GM11168 (cell line): ENCODE measurements at regions not wholly inside any gene's neighbourhood (a gene's known extent, or its start where the extent isn't known, plus 50 kb on each side); places are given as distances from the start of the nearest gene placed in this dataset.

Source experiments
- in situ Hi-C: fragments of 300-500 bp; cut with MboI; formaldehyde crosslinking; loops from one replicate; pipeline ENCODE4 v1.12.0; 2022; ENCODE audit warnings: low sequenced_read_pairs; ENCODE audit not compliant: unreplicated experiment

DNA sequence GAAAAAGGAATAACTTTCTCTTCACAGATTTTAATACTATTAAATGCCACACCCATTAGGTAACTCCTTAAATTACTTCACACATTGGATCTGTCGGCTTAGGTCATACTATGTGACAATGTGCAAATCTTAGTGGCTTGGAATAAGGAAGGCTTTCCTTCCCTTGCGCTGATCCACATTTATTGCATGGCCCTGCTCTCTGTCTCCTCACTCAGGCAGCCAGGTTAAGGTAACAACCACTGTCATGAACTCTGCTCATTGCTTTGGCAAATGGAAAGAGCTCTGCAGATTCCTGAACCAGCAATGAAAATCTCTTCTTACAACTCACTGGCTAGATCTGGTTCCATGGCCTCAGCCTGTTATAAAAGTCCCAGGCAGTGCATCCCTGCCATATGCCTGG lies 121.9 kb upstream of the NFIB start:
- in situ Hi-C loops: no loop called here

DNA sequence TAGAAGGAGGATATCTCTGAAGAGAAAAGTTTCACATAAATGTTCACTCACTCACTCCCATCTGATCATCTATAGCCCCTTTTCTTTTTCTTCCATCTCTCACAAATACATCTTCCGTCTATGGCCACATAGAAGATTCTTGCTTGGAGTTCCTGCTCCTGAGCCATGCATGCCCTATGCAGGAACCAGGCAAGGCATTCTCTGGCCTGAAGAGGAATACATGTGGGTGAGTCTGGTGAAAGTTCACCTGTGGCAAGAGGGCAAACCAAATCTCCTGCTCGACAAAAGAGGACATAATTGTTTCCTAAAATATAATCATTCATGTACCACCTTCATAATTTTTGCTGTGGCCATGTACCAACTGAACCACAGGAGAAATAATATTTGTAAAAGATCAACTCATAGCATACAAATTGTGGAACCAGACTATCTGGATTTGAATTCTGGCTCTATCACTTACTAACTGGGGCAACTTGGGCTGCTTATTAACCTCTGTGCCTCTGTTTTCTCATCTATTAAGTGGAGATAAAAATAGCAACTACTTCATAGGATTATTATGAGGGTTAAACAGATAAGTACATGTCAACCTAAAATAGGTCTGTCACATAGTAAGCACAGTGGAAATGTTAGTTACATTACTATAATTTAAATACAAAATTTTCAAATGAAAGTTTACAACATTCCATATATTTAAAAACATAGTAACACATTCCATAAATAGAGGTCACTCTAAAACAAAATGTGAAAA lies 121.2 kb upstream of the NFIB start:
- in situ Hi-C loops: no loop called here

DNA sequence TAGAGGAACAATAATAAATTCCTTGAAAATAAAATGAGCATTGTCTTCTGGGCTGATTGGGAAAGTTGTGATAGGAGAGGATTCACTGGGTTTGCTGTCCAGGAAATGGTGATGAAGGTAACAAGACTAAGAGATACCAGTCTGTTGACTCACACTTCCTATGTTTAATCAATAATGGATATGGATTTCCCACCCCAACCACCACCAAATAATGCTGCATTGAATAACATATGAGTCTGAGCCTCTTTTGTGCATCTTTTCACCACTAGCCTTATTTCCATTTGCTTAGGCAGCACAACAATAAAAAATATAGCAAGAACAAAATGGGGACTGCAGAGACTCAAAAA lies 120.2 kb upstream of the NFIB start:
- in situ Hi-C loops: no loop called here

DNA sequence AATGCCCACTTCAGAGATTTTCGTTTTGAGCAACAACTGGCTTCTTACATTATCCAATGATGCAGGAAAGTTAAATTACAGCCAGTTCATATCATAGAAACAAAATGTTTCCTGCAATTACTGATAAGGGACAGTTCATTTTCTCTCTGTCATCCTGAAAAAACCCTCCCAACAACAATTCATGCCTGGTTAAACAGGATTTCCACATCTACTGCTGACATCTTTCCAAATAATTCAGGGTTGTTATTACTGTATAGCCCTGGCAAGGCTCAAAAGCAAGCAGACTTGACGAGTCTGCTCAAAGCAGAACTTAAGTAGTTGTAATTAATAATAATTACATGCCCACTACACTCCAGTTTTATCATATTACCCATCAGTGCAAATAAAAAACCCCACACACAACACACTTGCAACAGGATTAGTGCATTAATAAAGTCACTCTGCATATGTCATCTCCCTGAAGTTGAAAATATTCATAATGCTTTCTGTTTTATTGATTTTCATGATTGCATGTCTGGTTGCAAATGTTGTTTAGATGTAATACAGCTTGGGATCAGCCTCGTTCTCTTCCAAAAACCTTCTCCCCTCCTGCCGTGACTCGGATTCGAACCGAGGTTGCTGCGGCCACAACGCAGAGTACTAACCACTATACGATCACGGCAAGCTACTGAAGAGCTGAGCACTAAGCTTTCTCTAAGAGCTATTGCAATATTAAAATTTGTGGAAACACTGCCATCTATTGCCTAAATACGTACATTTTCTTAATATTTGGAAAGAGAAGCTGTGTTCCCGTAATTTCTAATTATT lies 119.6 kb upstream of the NFIB start:
- in situ Hi-C loops: no loop called here

DNA sequence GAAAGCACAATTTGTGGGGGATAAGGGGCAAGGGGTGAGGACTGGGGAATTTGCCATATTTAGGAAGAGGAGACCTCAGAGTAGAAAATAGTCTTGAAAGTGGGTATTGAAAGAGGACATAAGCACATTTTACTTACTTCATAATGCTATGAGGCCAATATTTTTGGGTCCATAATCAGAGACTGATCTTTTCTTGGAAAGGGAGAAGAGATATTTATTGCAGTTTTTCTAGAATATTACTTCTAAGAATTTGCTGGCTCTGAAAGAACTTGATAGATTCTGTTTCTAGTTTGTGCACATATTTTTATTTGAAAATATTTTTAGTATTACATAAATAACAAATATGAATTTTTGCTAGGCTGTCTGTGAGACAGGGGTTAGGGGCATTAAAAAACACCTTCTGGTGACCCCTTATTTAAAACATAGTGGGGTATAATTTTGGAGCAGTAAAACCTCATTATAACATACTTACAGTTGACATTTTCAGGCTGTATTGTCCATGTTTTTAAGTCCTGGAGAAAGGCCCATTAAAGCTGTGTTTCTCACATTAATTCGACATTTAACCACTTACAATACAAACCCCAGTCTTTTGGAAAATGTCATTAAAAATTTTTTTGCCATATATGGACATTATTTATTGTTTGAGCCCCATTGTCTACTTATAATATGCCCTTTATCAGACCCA lies 118.9 kb upstream of the NFIB start:
- in situ Hi-C loops: no loop called here

DNA sequence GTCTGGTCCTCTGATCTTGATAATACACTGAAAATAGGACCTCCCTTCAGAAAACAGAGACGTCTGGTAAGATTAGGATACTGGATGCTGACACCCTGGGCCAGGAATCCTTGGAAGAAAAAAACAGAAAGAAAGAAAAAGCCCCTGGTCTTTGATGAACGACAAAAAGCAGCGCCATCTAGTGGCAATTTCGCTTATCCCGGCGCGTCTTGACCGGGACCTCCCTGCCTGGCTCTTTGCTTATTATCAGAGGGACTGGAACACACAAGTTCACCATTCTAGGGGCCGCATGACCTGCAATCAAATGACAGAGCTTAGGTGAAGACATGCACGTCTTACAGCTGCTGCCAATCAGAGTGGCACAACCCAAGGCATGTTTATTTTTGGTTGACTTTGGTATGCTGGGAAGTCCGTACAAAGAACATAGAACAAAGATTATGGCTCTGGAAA lies 114.9 kb upstream of the NFIB start:
- in situ Hi-C loops: no loop called here

DNA sequence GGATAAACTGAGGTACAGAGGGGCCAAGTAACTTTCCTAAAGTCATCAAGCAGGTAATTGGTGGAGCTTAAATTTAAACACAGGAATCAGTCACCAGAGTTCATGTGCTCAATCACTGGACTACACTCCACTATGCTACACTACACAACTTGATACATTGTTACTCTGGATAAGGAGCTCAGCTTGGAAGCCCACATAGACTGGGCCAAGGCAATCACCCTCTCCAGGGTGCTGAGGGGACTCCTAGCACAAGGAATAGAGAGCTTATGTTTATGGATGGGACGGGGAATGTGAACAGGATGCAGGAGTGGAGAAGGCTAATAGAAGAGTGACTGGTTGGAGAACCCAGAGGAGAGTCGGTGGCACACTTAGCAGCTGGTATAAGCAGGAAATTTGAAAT lies 113.5 kb upstream of the NFIB start:
- in situ Hi-C loops: no loop called here

DNA sequence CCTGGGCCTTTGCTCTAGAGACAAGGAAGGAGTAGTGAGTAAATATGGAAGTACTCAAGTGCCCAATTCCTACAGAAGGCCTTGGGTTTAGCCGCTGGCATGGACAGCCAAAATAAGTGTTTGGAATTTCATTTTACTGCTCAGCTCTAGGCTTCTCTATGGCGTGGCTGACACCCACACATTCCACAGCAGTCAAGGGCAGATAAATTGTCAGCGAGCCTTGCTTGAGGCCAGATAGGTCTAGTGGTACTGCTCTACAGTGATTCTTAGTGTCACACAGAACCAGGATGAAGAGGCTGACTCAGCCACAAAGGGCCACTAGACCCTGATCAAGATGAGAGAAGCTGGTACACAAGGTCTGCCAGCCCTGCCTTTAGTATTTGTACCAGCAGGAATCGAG lies 111.0 kb upstream of the NFIB start:
- in situ Hi-C loops: no loop called here

DNA sequence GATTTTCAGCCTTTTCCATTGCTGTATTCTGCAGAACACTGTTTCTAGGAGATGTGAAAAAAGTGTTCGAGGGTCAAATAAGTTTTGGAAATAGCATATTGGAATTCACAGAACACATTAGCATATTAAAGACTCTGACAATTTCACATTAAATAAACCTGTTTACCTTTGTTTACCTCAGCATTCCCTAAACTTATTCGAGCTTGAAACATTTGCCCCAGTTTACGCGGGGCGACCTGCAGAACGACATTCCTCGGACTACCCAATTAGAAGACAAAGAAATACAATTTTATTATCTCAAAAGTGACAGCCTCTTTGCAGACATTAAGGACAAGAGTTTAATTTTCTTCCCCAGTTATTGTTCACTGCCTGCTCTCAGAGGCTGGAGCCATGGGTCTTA lies 110.3 kb upstream of the NFIB start:
- in situ Hi-C loops: no loop called here

DNA sequence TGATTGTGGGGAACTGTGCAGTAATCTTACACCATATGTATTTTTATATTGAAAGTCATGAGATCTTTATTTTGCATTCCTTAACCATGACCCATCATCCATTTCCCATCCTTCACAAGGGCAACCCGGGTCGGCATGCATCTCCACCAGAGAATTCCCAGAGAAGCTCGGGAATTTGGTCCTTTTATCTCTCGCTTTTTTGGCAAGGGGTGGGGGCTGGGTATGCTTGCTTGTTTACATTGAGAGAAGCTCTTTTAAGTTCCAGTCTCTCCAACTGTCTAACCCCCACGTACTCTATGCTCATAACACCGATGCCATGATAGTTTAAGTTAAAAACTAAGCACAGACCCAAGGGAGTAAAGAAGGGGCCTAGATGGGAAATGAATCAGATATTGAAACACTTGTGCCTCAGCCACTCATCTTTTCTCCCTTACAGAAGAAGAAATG lies 109.9 kb upstream of the NFIB start:
- in situ Hi-C loops: no loop called here

DNA sequence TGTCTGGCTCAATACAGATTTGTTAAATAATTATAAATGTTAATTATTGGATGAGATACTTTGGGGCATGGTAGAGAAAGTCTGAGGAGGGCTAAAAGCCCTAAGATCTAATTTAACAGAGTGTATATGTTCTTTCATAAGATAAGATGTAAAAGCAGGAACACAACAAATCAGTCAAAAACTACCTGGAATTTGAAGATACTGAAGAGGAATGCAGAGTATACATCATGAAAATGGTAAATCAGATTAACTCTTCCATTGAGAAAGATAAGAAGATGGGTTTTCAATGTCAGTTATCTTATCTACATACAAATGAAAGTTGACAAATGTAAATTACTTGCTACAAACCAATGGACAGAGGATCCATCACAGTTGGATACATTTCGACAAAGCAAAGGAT lies 107.3 kb upstream of the NFIB start:
- in situ Hi-C loops: no loop called here

DNA sequence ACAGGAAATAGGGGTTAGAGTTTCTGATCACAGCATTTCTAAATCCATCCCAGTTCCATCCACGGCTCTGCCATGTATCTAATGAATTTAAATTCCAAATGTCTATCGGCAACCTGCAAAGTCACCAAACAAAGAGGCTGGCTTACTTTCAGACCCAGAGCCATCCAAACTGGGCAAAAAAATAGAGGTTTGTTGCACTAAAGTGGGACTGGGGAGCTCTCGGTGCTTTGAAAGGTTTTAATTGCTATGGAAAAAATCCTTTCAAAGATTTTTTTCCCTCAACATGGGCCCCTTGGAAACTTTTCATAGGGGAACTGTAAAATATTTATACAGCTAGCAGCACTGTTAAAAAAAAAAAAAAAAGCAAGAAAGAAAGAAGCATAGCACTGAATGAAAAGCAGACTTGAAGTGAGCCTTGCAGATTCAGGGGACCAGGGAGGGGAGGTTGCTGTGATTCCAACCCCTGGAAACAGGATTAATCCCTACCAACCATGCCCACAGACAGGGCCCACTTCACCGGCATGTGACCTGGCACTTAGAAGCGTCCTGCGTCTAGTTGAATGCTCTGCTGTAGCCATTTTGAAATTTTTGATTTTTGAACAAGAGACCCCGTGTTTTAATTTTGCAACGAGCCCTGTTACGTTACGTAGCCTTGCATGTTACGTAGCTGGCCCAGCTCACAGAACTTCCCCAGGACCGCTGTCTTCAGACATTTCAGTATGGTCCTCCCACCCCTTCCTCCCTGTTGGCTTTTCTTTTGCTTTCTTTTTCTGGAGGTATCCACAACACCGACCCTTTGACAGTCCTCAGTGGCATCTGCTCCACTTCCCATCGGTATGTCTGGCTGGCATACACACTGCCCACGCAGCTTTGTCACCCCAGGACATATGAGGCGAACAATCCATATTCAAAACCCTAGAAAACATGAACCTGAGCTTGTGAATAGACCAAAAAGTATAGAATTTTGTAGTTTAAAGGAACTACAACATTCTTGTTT lies 105.3 kb upstream of the NFIB start:
- in situ Hi-C loops: no loop called here

DNA sequence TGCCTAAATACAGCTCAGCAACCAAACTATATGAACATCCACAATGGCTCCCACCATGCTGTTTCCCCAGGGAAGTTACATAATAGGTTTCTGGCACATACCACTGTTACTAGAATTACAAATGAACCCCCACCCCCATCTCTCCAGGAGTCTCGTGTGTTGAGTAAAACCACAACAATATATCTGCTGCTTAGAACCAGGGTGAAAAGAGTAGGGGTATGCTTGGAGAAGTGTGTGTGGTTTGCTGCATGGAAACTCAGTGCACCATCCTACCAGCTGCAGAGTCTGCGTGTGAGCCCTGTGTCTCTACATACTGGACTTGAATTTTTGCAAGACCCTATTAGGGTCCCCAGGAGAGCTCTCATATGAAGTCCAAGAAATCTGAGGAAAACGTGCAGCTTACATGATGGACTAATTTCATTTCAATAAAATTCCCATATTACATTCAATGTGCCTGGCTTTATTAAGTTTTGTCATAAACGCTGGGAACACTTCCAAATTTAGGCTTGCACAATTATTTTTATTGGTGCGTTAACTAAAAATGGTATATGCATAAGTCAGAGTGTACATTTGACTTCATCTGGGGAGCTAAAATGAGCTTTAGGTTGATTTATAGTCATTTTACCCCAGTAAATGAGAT lies 104.5 kb upstream of the NFIB start:
- in situ Hi-C loops: no loop called here

DNA sequence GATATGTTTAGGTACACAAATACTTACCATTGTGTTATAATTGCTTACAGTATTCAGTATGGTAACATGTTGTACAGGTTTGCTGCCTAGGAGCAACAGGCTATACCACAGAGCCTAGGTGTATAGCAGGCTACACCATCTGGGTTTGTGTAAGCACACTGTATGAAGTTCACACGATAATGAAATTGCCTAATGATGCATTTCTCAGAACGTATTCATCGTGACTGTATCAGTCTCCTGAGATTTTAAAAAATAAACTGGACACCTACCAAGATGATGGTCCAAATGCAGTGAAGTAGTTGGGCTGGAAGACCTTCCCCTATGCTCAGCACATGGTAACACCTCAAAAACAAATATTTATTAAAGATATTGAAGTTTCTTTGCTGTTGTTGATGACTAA lies 103.3 kb upstream of the NFIB start:
- in situ Hi-C loops: no loop called here

DNA sequence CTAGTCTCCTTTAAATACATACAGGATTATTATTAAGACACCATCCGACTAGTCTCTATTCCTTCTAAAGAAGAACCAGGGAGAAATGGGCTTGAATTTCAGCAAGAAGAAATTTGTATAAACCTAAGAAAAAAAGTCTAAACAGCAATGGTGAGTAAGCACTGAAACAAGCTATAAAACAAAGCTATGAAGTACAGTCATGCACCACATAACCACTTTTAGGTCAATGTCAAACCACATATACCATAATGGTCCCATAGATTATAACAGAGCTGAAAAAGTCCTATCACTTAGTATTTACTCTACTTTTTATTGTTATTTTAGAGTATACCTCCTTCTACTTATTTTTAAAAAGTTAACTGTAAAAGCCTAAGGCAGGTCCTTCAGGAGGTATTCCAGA lies 102.0 kb upstream of the NFIB start:
- in situ Hi-C loops: no loop called here

DNA sequence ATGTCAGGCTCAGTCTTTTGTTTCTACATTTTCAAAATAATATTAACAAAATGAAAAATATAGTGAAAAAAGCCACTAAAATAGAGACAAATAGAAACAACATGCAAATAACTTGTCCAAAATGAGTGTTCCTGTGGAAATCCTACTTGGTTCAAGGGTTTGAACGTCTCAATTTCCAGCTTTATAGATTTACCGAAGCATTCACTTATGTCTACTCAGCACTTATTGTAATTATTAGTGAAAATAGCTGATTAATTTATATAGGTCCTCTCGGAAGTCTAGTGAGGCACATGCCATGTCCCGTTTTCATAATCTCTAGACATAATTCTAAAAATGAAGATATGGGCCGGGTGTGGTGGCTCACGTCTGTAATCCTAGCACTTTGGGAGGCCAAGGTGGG lies 99.9 kb upstream of the NFIB start:
- in situ Hi-C loops: no loop called here

DNA sequence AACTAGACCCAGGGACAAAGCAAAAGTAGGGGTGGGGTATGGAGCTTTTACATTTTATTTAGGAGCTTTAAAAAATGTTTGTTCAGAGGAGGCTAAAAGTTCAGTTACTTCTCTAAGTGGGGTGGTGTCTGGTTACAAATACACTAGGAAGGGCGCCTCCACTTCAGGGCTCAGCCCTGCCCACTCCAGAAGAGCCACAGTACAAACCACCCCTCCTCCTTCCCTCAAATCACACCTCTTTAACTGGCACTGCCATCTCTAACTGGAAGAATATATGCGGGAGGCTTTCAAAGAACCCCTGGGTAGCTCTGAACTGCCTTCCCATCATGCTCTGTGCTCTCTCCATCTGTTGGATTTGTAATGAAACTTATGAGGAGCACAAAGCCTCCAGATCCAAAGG lies 98.8 kb upstream of the NFIB start:
- in situ Hi-C loops: no loop called here

DNA sequence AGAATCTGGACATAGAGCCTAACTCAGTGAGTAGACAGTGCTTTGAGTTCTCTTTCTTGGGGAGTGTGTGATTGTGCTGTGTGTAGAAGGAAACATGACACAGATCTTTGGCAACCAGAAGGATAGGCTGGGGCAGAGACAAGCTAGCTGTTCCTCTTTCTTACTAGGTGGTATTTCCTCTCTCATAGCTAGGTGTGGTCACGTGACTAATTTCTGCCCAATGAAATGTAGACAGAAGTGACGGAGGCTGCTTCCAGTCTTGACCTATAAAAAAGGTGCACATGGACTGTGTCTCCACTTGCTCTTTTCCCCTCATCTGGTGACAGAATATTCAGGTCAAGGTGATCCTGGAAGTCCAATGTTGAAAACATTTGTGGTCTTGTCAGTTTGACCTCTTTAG lies 92.5 kb upstream of the NFIB start:
- in situ Hi-C loops: no loop called here

DNA sequence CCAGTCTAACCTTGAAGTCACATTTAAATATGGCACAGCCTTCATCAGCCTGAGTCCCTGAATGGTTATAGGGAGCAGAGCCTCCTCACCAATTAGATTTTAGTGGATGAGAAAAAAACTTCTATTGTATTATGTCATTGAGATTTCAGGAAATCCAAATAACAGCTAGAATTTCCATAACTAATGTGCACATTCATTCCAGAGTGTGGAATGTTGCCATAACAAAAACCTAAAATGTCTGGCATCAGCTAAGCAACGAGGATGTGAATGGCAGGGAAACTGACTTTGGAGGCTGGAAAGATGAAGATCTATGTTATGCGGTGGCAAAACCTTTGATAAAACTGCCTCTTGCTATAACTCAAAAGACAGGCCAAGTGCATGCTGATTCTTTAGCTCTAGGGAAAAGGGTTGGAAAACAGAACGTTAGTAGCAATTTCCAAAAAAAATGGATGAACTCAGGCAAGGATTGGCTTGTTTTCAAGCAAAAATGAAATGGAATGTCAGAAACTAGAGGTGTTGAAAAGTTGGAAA lies 91.3 kb upstream of the NFIB start:
- in situ Hi-C loops: no loop called here
